ENCODE measurements at regions not wholly inside any gene's neighbourhood (a gene's known extent, or its start where the extent isn't known, plus 50 kb on each side); places are given as distances from the start of the nearest gene placed in this dataset.

DNA sequence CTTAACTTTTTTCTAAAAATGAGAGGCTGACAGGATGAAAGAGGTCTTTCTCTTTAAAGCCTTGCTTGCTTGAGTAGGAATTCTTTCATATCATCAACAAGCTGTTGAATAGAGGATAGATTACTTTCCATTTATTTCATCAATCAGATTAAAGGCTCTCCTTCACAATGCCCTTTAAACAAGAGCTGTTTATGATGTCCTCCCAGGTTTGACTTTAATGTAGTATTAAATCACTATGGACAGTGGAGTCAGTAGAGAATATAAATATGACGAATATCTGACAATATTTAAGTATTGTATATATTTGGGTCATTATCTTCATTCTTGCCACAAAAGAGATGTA is 282.0 kb downstream of the ISL1 start:
- TF ChIP-seq STAT1 (IDR thresholded peaks at IDR 0.05; ENCODE audit: unreplicated experiment) (no peak), EZH2 (IDR thresholded peaks at IDR 0.05; ENCODE audit: low read depth, unreplicated experiment) (no peak), EZH2phosphoT487 (IDR thresholded peaks at IDR 0.05; ENCODE audit: unreplicated experiment) (no peak), POLR2AphosphoS5 (IDR thresholded peaks at IDR 0.05; ENCODE audit: low read depth) (no peak), JUNB (IDR thresholded peaks at IDR 0.05; ENCODE audit: unreplicated experiment) (no peak), ZNF331 (CRISPR knock-in tag; IDR thresholded peaks at IDR 0.05; ENCODE audit: low read depth) (no peak)
- TF ChIP-seq, protein P1, sequence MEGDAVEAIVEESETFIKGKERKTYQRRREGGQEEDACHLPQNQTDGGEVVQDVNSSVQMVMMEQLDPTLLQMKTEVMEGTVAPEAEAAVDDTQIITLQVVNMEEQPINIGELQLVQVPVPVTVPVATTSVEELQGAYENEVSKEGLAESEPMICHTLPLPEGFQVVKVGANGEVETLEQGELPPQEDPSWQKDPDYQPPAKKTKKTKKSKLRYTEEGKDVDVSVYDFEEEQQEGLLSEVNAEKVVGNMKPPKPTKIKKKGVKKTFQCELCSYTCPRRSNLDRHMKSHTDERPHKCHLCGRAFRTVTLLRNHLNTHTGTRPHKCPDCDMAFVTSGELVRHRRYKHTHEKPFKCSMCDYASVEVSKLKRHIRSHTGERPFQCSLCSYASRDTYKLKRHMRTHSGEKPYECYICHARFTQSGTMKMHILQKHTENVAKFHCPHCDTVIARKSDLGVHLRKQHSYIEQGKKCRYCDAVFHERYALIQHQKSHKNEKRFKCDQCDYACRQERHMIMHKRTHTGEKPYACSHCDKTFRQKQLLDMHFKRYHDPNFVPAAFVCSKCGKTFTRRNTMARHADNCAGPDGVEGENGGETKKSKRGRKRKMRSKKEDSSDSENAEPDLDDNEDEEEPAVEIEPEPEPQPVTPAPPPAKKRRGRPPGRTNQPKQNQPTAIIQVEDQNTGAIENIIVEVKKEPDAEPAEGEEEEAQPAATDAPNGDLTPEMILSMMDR (conservative IDR thresholded peaks at IDR 0.05; ENCODE audit: low read depth in 2 of 2) = no peak
- TF ChIP-seq, protein P2, sequence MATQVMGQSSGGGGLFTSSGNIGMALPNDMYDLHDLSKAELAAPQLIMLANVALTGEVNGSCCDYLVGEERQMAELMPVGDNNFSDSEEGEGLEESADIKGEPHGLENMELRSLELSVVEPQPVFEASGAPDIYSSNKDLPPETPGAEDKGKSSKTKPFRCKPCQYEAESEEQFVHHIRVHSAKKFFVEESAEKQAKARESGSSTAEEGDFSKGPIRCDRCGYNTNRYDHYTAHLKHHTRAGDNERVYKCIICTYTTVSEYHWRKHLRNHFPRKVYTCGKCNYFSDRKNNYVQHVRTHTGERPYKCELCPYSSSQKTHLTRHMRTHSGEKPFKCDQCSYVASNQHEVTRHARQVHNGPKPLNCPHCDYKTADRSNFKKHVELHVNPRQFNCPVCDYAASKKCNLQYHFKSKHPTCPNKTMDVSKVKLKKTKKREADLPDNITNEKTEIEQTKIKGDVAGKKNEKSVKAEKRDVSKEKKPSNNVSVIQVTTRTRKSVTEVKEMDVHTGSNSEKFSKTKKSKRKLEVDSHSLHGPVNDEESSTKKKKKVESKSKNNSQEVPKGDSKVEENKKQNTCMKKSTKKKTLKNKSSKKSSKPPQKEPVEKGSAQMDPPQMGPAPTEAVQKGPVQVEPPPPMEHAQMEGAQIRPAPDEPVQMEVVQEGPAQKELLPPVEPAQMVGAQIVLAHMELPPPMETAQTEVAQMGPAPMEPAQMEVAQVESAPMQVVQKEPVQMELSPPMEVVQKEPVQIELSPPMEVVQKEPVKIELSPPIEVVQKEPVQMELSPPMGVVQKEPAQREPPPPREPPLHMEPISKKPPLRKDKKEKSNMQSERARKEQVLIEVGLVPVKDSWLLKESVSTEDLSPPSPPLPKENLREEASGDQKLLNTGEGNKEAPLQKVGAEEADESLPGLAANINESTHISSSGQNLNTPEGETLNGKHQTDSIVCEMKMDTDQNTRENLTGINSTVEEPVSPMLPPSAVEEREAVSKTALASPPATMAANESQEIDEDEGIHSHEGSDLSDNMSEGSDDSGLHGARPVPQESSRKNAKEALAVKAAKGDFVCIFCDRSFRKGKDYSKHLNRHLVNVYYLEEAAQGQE (IDR thresholded peaks at IDR 0.05; ENCODE audit: unreplicated experiment) = no peak
- TF ChIP-seq, protein P3, sequence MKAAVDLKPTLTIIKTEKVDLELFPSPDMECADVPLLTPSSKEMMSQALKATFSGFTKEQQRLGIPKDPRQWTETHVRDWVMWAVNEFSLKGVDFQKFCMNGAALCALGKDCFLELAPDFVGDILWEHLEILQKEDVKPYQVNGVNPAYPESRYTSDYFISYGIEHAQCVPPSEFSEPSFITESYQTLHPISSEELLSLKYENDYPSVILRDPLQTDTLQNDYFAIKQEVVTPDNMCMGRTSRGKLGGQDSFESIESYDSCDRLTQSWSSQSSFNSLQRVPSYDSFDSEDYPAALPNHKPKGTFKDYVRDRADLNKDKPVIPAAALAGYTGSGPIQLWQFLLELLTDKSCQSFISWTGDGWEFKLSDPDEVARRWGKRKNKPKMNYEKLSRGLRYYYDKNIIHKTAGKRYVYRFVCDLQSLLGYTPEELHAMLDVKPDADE (IDR thresholded peaks at IDR 0.05) = no peak
- TF ChIP-seq, protein P4, sequence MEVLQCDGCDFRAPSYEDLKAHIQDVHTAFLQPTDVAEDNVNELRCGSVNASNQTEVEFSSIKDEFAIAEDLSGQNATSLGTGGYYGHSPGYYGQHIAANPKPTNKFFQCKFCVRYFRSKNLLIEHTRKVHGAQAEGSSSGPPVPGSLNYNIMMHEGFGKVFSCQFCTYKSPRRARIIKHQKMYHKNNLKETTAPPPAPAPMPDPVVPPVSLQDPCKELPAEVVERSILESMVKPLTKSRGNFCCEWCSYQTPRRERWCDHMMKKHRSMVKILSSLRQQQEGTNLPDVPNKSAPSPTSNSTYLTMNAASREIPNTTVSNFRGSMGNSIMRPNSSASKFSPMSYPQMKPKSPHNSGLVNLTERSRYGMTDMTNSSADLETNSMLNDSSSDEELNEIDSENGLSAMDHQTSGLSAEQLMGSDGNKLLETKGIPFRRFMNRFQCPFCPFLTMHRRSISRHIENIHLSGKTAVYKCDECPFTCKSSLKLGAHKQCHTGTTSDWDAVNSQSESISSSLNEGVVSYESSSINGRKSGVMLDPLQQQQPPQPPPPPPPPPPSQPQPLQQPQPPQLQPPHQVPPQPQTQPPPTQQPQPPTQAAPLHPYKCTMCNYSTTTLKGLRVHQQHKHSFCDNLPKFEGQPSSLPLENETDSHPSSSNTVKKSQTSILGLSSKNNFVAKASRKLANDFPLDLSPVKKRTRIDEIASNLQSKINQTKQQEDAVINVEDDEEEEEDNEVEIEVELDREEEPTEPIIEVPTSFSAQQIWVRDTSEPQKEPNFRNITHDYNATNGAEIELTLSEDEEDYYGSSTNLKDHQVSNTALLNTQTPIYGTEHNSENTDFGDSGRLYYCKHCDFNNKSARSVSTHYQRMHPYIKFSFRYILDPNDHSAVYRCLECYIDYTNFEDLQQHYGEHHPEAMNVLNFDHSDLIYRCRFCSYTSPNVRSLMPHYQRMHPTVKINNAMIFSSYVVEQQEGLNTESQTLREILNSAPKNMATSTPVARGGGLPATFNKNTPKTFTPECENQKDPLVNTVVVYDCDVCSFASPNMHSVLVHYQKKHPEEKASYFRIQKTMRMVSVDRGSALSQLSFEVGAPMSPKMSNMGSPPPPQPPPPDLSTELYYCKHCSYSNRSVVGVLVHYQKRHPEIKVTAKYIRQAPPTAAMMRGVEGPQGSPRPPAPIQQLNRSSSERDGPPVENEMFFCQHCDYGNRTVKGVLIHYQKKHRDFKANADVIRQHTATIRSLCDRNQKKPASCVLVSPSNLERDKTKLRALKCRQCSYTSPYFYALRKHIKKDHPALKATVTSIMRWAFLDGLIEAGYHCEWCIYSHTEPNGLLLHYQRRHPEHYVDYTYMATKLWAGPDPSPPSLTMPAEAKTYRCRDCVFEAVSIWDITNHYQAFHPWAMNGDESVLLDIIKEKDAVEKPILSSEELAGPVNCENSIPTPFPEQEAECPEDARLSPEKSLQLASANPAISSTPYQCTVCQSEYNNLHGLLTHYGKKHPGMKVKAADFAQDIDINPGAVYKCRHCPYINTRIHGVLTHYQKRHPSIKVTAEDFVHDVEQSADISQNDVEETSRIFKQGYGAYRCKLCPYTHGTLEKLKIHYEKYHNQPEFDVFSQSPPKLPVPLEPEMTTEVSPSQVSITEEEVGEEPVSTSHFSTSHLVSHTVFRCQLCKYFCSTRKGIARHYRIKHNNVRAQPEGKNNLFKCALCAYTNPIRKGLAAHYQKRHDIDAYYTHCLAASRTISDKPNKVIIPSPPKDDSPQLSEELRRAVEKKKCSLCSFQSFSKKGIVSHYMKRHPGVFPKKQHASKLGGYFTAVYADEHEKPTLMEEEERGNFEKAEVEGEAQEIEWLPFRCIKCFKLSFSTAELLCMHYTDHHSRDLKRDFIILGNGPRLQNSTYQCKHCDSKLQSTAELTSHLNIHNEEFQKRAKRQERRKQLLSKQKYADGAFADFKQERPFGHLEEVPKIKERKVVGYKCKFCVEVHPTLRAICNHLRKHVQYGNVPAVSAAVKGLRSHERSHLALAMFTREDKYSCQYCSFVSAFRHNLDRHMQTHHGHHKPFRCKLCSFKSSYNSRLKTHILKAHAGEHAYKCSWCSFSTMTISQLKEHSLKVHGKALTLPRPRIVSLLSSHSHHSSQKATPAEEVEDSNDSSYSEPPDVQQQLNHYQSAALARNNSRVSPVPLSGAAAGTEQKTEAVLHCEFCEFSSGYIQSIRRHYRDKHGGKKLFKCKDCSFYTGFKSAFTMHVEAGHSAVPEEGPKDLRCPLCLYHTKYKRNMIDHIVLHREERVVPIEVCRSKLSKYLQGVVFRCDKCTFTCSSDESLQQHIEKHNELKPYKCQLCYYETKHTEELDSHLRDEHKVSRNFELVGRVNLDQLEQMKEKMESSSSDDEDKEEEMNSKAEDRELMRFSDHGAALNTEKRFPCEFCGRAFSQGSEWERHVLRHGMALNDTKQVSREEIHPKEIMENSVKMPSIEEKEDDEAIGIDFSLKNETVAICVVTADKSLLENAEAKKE (CRISPR knock-in tag; IDR thresholded peaks at IDR 0.05) = no peak
